Endodermal cell (in vitro differentiated cells): ENCODE measurements at regions not wholly inside any gene's neighbourhood (a gene's known extent, or its start where the extent isn't known, plus 50 kb on each side); places are given as distances from the start of the nearest gene placed in this dataset.

Experiments used
- DNase-seq: peaks from one replicate; pipeline ENCODE4 v3.0.0-alpha.2; 2017
- H3K27ac ChIP-seq: 2 replicates; pipeline ENCODE4 v1.5.1; 2013; ENCODE audit warnings: mild to moderate bottlenecking, low read depth, low read length, moderate library complexity
- H3K27me3 ChIP-seq: 2 replicates; pipeline ENCODE4 v1.6.1; 2013; ENCODE audit warnings: mild to moderate bottlenecking, low read length, moderate library complexity; ENCODE audit not compliant: insufficient read depth, control insufficient read depth, poor library complexity, severe bottlenecking
- H3K36me3 ChIP-seq: 2 replicates; pipeline ENCODE4 v1.7.0; 2013; ENCODE audit warnings: mild to moderate bottlenecking, low read length, moderate library complexity; ENCODE audit not compliant: control insufficient read depth, insufficient read depth
- H3K4me1 ChIP-seq: one replicate; pipeline ENCODE4 v1.7.0; 2013; ENCODE audit warnings: low read length; ENCODE audit not compliant: control insufficient read depth, insufficient read depth
- H3K4me3 ChIP-seq: 2 replicates; pipeline ENCODE4 v1.5.1; 2013; ENCODE audit warnings: mild to moderate bottlenecking, low read length, moderate library complexity
- H3K9ac ChIP-seq: 2 replicates; pipeline ENCODE4 v1.6.1; 2013; ENCODE audit warnings: mild to moderate bottlenecking, low read length, moderate library complexity; ENCODE audit not compliant: poor library complexity, severe bottlenecking; ENCODE audit errors: extremely low read depth
- H3K9me3 ChIP-seq: 2 replicates; pipeline ENCODE4 v1.6.1; 2013; ENCODE audit warnings: mild to moderate bottlenecking, low read length, moderate library complexity; ENCODE audit not compliant: control insufficient read depth
- H3K27ac Mint-ChIP-seq: 2 replicates; pipeline ENCODE4 v1.8.0; 2020; ENCODE audit warnings: mixed read lengths
- H3K27me3 Mint-ChIP-seq: 2 replicates; pipeline ENCODE4 v1.8.0; 2021; ENCODE audit warnings: mild to moderate bottlenecking, mixed read lengths; ENCODE audit not compliant: insufficient read depth
- H3K36me3 Mint-ChIP-seq: 2 replicates; pipeline ENCODE4 v1.8.0; 2020; ENCODE audit warnings: low read depth, mixed read lengths
- H3K4me1 Mint-ChIP-seq: 2 replicates; pipeline ENCODE4 v1.8.0; 2020; ENCODE audit warnings: mixed read lengths
- H3K4me3 Mint-ChIP-seq: 2 replicates; pipeline ENCODE4 v1.8.0; 2020; ENCODE audit warnings: mild to moderate bottlenecking, moderate library complexity, mixed read lengths
- H3K9me3 Mint-ChIP-seq: 2 replicates; pipeline ENCODE4 v1.8.0; 2020; ENCODE audit warnings: mild to moderate bottlenecking, mixed read lengths
- WGBS, 2 experiments: methylation state at CpG; one replicate each; pipeline versions ENCODE4 v1.1.5 to v1.1.7; 2013; ENCODE audit warnings: missing lambda C conversion rate in 2 of 2, mixed read lengths in 1 of 2; ENCODE audit not compliant: insufficient coverage in 1 of 2, insufficient read length in 1 of 2; 5-methylcytosine and 5-hydroxymethylcytosine counted together
- TF ChIP-seq, protein P1 (sequence below): fragments of 200-600 bp; sonication (generic); conservative IDR thresholded peaks from 2 replicates; pipeline ENCODE4 v1.5.0; 2021; ENCODE audit warnings: antibody characterized with exemption, mild to moderate bottlenecking

DNA sequence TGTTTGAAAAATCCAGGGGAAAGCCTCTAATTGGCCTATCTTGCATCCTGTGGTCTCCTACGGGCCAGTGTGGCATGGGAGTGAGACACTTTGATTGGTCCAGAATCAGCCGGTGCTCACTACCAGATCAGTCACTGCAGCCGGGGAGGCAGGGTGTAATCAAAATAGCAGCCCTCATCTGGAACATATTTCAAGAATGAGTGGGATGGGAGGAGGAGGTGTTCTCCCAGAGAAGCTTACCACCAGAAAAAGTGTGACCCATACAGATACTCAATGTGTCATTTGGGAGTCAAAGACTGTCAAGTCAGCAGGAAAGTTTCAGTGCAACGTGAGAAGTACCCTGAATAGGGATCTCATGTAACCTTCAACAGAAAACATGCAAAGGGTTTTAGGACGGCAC is 393.9 kb upstream of the SLC14A2 start:
- H3K27ac Mint-ChIP-seq = no peak overlapping the region

DNA sequence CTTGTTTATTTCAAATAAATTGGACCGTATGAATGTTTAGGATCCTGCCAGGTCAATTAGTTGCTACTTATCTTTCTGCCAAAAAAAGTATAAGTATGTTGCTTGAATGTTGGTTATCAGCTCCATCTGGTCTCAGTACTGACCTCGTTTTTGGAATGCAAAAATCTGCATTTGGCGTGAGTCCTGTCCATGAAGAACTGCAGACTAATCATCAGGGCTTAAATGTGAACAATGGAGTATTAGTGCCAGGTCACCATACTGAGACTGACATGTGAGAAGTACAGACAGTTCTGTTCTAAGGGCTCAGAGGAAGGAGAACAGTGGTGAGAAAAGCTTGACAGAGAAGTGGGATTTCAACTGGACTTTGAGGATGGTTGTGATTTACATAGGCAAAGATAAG is 393.1 kb upstream of the SLC14A2 start:
- Mint-ChIP-seq H3K4me1 (peaks cover 15% of the 10 kb centered on the region), H3K9me3 (peaks cover 7% of the 10 kb centered on the region), H3K27ac (no peak overlapping the region), H3K36me3 (no peaks in the 10 kb centered on the region), H3K4me3 (no peak overlapping the region), H3K27me3 (no peaks in the 10 kb centered on the region)
- no peaks in the 10 kb centered on the region for H3K27me3 ChIP-seq
- 85 to 100% methylated on average over 2 to 3 of the region's 3 CpGs for WGBS, 2 experiments
- no peak overlapping the region for H3K4me3 ChIP-seq
- no peak overlapping the region for H3K27ac ChIP-seq
- H3K9me3 ChIP-seq = peaks cover 5% of the 10 kb centered on the region
- no peaks in the 10 kb centered on the region for H3K4me1 ChIP-seq
- no peak for DNase-seq
- no peaks in the 10 kb centered on the region for H3K36me3 ChIP-seq
- TF ChIP-seq, protein P1, sequence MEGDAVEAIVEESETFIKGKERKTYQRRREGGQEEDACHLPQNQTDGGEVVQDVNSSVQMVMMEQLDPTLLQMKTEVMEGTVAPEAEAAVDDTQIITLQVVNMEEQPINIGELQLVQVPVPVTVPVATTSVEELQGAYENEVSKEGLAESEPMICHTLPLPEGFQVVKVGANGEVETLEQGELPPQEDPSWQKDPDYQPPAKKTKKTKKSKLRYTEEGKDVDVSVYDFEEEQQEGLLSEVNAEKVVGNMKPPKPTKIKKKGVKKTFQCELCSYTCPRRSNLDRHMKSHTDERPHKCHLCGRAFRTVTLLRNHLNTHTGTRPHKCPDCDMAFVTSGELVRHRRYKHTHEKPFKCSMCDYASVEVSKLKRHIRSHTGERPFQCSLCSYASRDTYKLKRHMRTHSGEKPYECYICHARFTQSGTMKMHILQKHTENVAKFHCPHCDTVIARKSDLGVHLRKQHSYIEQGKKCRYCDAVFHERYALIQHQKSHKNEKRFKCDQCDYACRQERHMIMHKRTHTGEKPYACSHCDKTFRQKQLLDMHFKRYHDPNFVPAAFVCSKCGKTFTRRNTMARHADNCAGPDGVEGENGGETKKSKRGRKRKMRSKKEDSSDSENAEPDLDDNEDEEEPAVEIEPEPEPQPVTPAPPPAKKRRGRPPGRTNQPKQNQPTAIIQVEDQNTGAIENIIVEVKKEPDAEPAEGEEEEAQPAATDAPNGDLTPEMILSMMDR = no peak
- H3K9ac ChIP-seq = no peak overlapping the region

More for the DNA sequence above, 393.9 kb upstream of the SLC14A2 start:
- Histone ChIP-seq H3K4me3 (no peak overlapping the region), H3K9ac (no peak overlapping the region), H3K9me3 (no peaks in the 10 kb centered on the region), H3K27me3 (no peaks in the 10 kb centered on the region), H3K36me3 (no peaks in the 10 kb centered on the region), H3K4me1 (no peaks in the 10 kb centered on the region), H3K27ac (no peak overlapping the region)
- Mint-ChIP-seq H3K9me3 (peaks cover 2% of the 10 kb centered on the region), H3K4me3 (no peak overlapping the region), H3K27me3 (no peaks in the 10 kb centered on the region), H3K4me1 (peaks cover 15% of the 10 kb centered on the region), H3K36me3 (no peaks in the 10 kb centered on the region)
- DNase-seq = no peak
- TF ChIP-seq, protein P1 = no peak
- 85 to 91% methylated on average over 3 to 5 of the region's 5 CpGs for WGBS, 2 experiments

DNA sequence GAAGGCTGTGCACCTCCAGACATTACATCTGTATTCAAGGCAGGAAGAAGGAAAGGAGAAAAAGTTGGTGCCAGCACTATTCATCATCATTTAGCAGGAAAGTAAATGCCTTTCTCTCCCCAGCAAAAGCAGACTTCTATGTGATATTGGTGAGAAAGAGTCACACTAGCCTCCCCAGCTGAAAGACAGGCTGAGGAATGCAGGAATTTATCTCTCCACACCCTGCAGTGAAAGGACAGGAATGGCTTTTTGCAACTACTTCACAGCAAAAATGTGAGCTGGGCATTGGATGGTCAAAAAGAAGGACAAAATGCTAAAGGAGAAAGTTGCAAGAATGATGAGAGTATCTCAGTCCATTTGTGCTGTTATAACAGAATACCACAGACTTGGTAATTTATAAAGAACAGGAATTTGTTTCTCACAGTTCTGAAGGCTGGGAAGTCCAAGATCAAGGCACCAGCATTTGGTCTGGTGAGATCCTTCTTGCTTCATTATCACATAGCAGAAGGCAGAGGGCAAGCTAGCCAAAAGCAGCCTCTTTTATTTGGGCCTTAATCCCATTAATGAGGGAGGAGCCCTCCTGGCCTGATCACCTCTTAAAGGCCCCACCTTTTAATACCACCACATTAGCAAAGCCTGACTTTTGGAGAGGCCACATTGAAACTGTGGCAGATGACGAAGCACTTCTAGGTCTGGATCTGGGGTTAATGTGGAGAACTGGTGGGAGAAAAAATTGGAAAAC is 388.1 kb upstream of the SLC14A2 start:
- H3K4me1 ChIP-seq = no peaks in the 10 kb centered on the region
- no peak overlapping the region for H3K4me3 ChIP-seq
- H3K36me3 Mint-ChIP-seq = no peaks in the 10 kb centered on the region
- peaks cover 5% of the 10 kb centered on the region for H3K4me1 Mint-ChIP-seq
- peaks cover 11% of the 10 kb centered on the region for H3K9me3 ChIP-seq
- no peak for DNase-seq
- TF ChIP-seq, protein P1 = no peak
- no peak overlapping the region for H3K4me3 Mint-ChIP-seq
- no peak overlapping the region for H3K27ac ChIP-seq
- H3K27me3 Mint-ChIP-seq = peaks cover 4% of the 10 kb centered on the region
- H3K27ac Mint-ChIP-seq = no peak overlapping the region
- no peaks in the 10 kb centered on the region for H3K36me3 ChIP-seq
- H3K9ac ChIP-seq = no peak overlapping the region
- H3K27me3 ChIP-seq = no peaks in the 10 kb centered on the region
- WGBS, 2 experiments = 95% methylated on average over 1 of the region's 1 CpG; no CpG with 5 or more reads in 1 of the 2 experiments
- H3K9me3 Mint-ChIP-seq = peaks cover 8% of the 10 kb centered on the region
